HCT116 (cell line): ENCODE measurements at regions not wholly inside any gene's neighbourhood (a gene's known extent, or its start where the extent isn't known, plus 50 kb on each side); places are given as distances from the start of the nearest gene placed in this dataset.

ENCODE experiments used
- ATAC-seq: fragments of 200-7000 bp; cut with Tn5 transposase; 2 replicates; pipeline ENCODE4 v1.9.1; 2020; ENCODE audit warnings: mild to moderate bottlenecking, moderate library complexity
- BruUV-seq: library from RNA; stranded (reverse); fragments of 400-500 nt; replicated peaks from 2 replicates; lab custom pipeline; 2021; lab: Mats Ljungman, UMichigan
- CTCF ChIA-PET: fragments of 300-600 bp; sonication (Branson Sonifier 250); formaldehyde crosslinking; loops from one replicate; lab custom pipeline; 2021; ENCODE audit warnings: antibody characterized with exemption; lab: Charles Lee
- POLR2A ChIA-PET: fragments of 300-600, 350-600 bp; sonication (Branson Sonifier 250); formaldehyde crosslinking; loops from one replicate; lab custom pipeline; 2021; ENCODE audit warnings: antibody characterized with exemption; lab: Charles Lee
- RAD21 ChIA-PET, 2 experiments: fragments of 300-600 bp; sonication (Branson Sonifier 250); formaldehyde crosslinking; loops; one replicate each; lab custom pipeline; 2023; ENCODE audit warnings: low total read pairs in 2 of 2; ENCODE audit not compliant: uncharacterized antibody in 2 of 2, unreplicated experiment in 2 of 2, low non-redundant PET in 1 of 2; lab: Charles Lee
- DNase-seq: peaks from one replicate; pipeline ENCODE4 v3.0.0-alpha.2; 2010; ENCODE audit warnings: low read depth, low spot score
- H2AFZ ChIP-seq: fragments of 200-600 bp; shearing (Covaris generic), sonication (generic); 2 replicates; pipeline ENCODE4 v1.6.1; 2017; ENCODE audit warnings: low read depth, mixed run types, mixed read lengths, antibody characterized with exemption, low read length; ENCODE audit not compliant: poor library complexity, severe bottlenecking
- H3K27ac ChIP-seq: 2 replicates; pipeline ENCODE4 v1.5.1; 2012; ENCODE audit warnings: low read depth, low read length
- H3K27me3 ChIP-seq: fragments of 200-600 bp; sonication (generic); 2 replicates; pipeline ENCODE4 v1.6.1; 2016; ENCODE audit warnings: mixed run types, low read length, mixed read lengths; ENCODE audit not compliant: insufficient read depth
- H3K36me3 ChIP-seq, 2 experiments: fragments of 200-500 bp in 1 of 2; fragments of 200-600 bp in 1 of 2; sonication (Bioruptor generic) in 1 of 2; sonication (generic) in 1 of 2; 2 replicates each; pipeline versions ENCODE4 v1.5.1 to v1.6.1; 2014 to 2016; ENCODE audit warnings: low read length in 2 of 2, inconsistent platforms in 1 of 2, mixed read lengths in 1 of 2, mixed run types in 1 of 2; ENCODE audit not compliant: insufficient read depth in 2 of 2, control insufficient read depth in 1 of 2
- H3K4me1 ChIP-seq, 2 experiments: fragments of 200-600 bp in 1 of 2; sonication (generic) in 1 of 2; 2 replicates each; pipeline versions ENCODE4 v1.5.1 to v1.6.1; 2012 to 2017; ENCODE audit warnings: low read length in 2 of 2, inconsistent platforms in 1 of 2, mild to moderate bottlenecking in 1 of 2, mixed read lengths in 1 of 2, mixed run types in 1 of 2, moderate library complexity in 1 of 2; ENCODE audit not compliant: insufficient read depth in 2 of 2, control insufficient read depth in 1 of 2
- H3K4me2 ChIP-seq: fragments of 200-600 bp; sonication (generic); 2 replicates; pipeline ENCODE4 v1.6.1; 2017; ENCODE audit warnings: mixed run types, low read length, mixed read lengths
- H3K4me3 ChIP-seq, 2 experiments: fragments of 200-600 bp in 1 of 2; sonication (generic) in 1 of 2; replicated peaks in 1 of 2; 2 replicates each; pipeline ENCODE4 v1.5.1; 2011 to 2016; ENCODE audit warnings: low read length in 2 of 2, control low read depth in 1 of 2, low read depth in 1 of 2, mild to moderate bottlenecking in 1 of 2, mixed read lengths in 1 of 2, mixed run types in 1 of 2
- H3K79me2 ChIP-seq: fragments of 200-600 bp; sonication (generic); 2 replicates; pipeline ENCODE4 v1.6.1; 2017; ENCODE audit warnings: mild to moderate bottlenecking, mixed run types, low read length, moderate library complexity, mixed read lengths; ENCODE audit not compliant: insufficient read depth
- H3K9ac ChIP-seq: fragments of 200-600 bp; sonication (generic); 2 replicates; pipeline ENCODE4 v1.6.1; 2016; ENCODE audit warnings: low read length, mixed read lengths
- H3K9me2 ChIP-seq: fragments of 200-600 bp; sonication (generic), shearing (Covaris generic); 2 replicates; pipeline ENCODE4 v1.6.1; 2017; ENCODE audit warnings: mixed run types, mild to moderate bottlenecking, moderate library complexity; ENCODE audit not compliant: insufficient read depth
- H3K9me3 ChIP-seq, 2 experiments: fragments of 200-500 bp in 1 of 2; fragments of 200-600 bp in 1 of 2; sonication (Bioruptor generic) in 1 of 2; sonication (generic) in 1 of 2; 2 replicates each; pipeline ENCODE4 v1.6.1; 2014 to 2017; ENCODE audit warnings: low read length in 2 of 2, mixed read lengths in 2 of 2, inconsistent platforms in 1 of 2, low read depth in 1 of 2, mild to moderate bottlenecking in 1 of 2, mixed run types in 1 of 2, moderate library complexity in 1 of 2; ENCODE audit not compliant: control insufficient read depth in 1 of 2, insufficient read depth in 1 of 2
- H4K20me1 ChIP-seq: fragments of 200-600 bp; sonication (generic), shearing (Covaris generic); 2 replicates; pipeline ENCODE4 v1.6.1; 2017; ENCODE audit warnings: mixed run types, mild to moderate bottlenecking, moderate library complexity; ENCODE audit not compliant: insufficient read depth
- CBX3 ChIP-seq: IDR thresholded peaks from 2 replicates; pipeline ENCODE4 v1.6.1; 2012; ENCODE audit warnings: low read depth
- CEBPB ChIP-seq: IDR thresholded peaks from 2 replicates; pipeline ENCODE4 v1.6.1; 2012; ENCODE audit warnings: low read depth
- EGR1 ChIP-seq: IDR thresholded peaks from 2 replicates; pipeline ENCODE4 v1.6.1; 2012; ENCODE audit warnings: low read depth
- ELF1 ChIP-seq: IDR thresholded peaks from 2 replicates; pipeline ENCODE4 v1.6.1; 2012; ENCODE audit warnings: low read depth, borderline replicate concordance
- EZH2 ChIP-seq: fragments of 200-600 bp; sonication (generic); IDR thresholded peaks from 2 replicates; pipeline ENCODE4 v1.6.1; 2017; ENCODE audit warnings: antibody characterized with exemption, mixed run types
- EZH2phosphoT487 ChIP-seq: fragments of 200-600 bp; IDR thresholded peaks from 2 replicates; pipeline ENCODE4 v1.6.1; 2018; ENCODE audit warnings: antibody characterized with exemption, borderline replicate concordance
- POLR2A ChIP-seq: IDR thresholded peaks from 2 replicates; pipeline ENCODE4 v1.7.0; 2011; ENCODE audit warnings: borderline replicate concordance; ENCODE audit not compliant: insufficient read depth, insufficient read length; ENCODE audit errors: extremely low read depth
- POLR2AphosphoS5 ChIP-seq: IDR thresholded peaks from 2 replicates; pipeline ENCODE4 v1.6.1; 2011; ENCODE audit warnings: mild to moderate bottlenecking, low read depth, low read length, moderate library complexity
- RAD21 ChIP-seq: IDR thresholded peaks from 2 replicates; pipeline ENCODE4 v1.6.1; 2012; ENCODE audit warnings: low read depth, mild to moderate bottlenecking
- SIN3A ChIP-seq: IDR thresholded peaks from 2 replicates; pipeline ENCODE4 v1.6.1; 2012; ENCODE audit warnings: low read depth
- SP1 ChIP-seq: IDR thresholded peaks from 2 replicates; pipeline ENCODE4 v1.6.1; 2012; ENCODE audit warnings: low read depth
- SRF ChIP-seq: IDR thresholded peaks from 2 replicates; pipeline ENCODE4 v1.6.1; 2012; ENCODE audit warnings: low read depth
- TCF7L2 ChIP-seq: IDR thresholded peaks from 2 replicates; pipeline ENCODE4 v1.7.0; 2011; ENCODE audit warnings: borderline replicate concordance, inconsistent platforms; ENCODE audit not compliant: insufficient read depth, insufficient read length; ENCODE audit errors: extremely low read depth
- YY1 ChIP-seq: IDR thresholded peaks from 2 replicates; pipeline ENCODE4 v1.6.1; 2011; ENCODE audit warnings: low read length, low read depth, moderate library complexity, mild to moderate bottlenecking; ENCODE audit not compliant: insufficient replicate concordance; ENCODE audit errors: extremely low read depth
- ZFX ChIP-seq: fragments of 450-650 bp; IDR thresholded peaks from 2 replicates; pipeline ENCODE4 v1.6.1; 2017
- intact Hi-C: fragments of 100-400 bp; cut with micrococcal nuclease; formaldehyde crosslinking; loops from 2 replicates; pipeline ENCODE4 v1.10.0; 2022
- TF ChIP-seq, protein P1 (sequence below): IDR thresholded peaks from 2 replicates; pipeline ENCODE4 v1.6.1; 2012
- TF ChIP-seq, protein P2 (sequence below): IDR thresholded peaks from 2 replicates; pipeline ENCODE4 v1.6.1; 2011; ENCODE audit warnings: mild to moderate bottlenecking, low read length, moderate library complexity; ENCODE audit not compliant: insufficient replicate concordance; ENCODE audit errors: extremely low read depth

DNA sequence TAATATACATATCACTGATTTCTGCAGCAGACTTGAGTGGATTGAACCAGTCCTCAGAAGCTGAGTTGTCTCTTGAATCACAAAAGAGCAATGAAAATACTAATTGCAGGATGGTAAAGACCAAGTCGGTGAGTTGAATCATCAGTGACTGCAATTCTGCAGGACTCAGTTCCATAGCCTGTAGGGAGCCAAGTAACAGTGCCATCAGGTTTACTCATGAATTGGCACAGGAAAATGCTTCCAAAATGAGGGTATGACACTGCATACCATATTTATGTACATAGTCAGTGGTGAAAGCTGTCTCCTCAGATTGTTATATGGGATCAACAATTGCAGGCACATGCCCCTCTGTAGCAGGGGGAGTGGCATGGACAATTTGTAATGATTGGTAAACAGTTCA is 192.8 kb downstream of the CCNG2 start:
- no peak for DNase-seq
- H2AFZ ChIP-seq: no peak overlapping the region
- ChIA-PET POLR2A (no interaction called here), CTCF (interaction anchor here (1.4 kb wide), 1 partner anchor 9 kb away, joined by 5 read pairs; no protein-coding TSS in a partner anchor), RAD21 (no interaction called here)
- H3K9me2 ChIP-seq: no peaks in the 10 kb centered on the region
- no peaks in the 10 kb centered on the region for H3K27me3 ChIP-seq
- no TSS peak for BruUV-seq
- no peak for ATAC-seq
- H3K4me2 ChIP-seq: no peak overlapping the region
- no peaks in the 10 kb centered on the region for H3K79me2 ChIP-seq
- no peak overlapping the region for H3K27ac ChIP-seq
- no peaks in the 10 kb centered on the region for H3K36me3 ChIP-seq
- no peaks in the 10 kb centered on the region for H4K20me1 ChIP-seq
- TF ChIP-seq EZH2phosphoT487: no peak
- no peak for TF ChIP-seq YY1
- TF ChIP-seq SIN3A: no peak
- no peak for TF ChIP-seq SP1
- no peak for TF ChIP-seq RAD21
- no peak for TF ChIP-seq CEBPB
- no peak for TF ChIP-seq CBX3
- no peak for TF ChIP-seq EZH2
- H3K9ac ChIP-seq: no peak overlapping the region
- intact Hi-C loops: no loop called here
- no peaks in the 10 kb centered on the region for H3K4me1 ChIP-seq
- no peaks in the 10 kb centered on the region for H3K9me3 ChIP-seq
- H3K4me3 ChIP-seq: no peak overlapping the region

DNA sequence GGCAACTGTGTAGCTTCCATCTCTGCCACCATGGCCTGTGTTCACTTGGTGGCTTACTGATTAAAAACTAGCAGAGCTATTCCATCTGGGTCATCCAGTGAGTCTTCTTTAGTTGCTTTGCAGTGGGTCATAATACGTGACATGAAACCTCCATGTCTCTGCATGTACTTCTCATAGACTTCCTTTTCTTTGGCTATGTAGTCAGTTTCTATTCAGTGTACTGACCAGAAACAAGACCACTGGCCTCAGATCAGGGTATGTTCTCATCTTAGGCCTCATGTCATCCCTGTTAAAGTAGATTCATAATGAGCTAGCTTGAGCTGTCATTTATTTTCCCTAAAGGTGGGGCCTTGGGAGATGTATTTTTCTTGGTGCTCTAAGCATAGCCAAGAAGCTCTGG is 195.2 kb downstream of the CCNG2 start:
- Histone ChIP-seq H3K9me3 (no peaks in the 10 kb centered on the region), H3K27ac (no peak overlapping the region), H3K27me3 (no peaks in the 10 kb centered on the region), H3K4me2 (no peak overlapping the region), H2AFZ (no peak overlapping the region), H4K20me1 (no peaks in the 10 kb centered on the region), H3K79me2 (no peaks in the 10 kb centered on the region), H3K36me3 (no peaks in the 10 kb centered on the region), H3K9me2 (no peaks in the 10 kb centered on the region), H3K4me3 (no peak overlapping the region), H3K9ac (no peak overlapping the region), H3K4me1 (no peaks in the 10 kb centered on the region)
- BruUV-seq: no TSS peak
- DNase-seq: no peak
- ChIA-PET CTCF (interaction anchor here (1.2 kb wide), 1 partner anchor 14 kb away, joined by 4 read pairs; no protein-coding TSS in a partner anchor), POLR2A (no interaction called here), RAD21 (no interaction called here)
- intact Hi-C loops: no loop called here
- no peak for ATAC-seq
- no peak for TF ChIP-seq CBX3
- TF ChIP-seq POLR2A: no peak
- no peak for TF ChIP-seq ZFX
- no peak for TF ChIP-seq ELF1
- no peak for TF ChIP-seq EZH2
- no peak for TF ChIP-seq POLR2AphosphoS5
- no peak for TF ChIP-seq EGR1
- no peak for TF ChIP-seq SRF
- TF ChIP-seq, protein P1, sequence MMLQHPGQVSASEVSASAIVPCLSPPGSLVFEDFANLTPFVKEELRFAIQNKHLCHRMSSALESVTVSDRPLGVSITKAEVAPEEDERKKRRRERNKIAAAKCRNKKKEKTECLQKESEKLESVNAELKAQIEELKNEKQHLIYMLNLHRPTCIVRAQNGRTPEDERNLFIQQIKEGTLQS: no peak
- TF ChIP-seq TCF7L2: no peak
- TF ChIP-seq YY1: no peak
- TF ChIP-seq, protein P2, sequence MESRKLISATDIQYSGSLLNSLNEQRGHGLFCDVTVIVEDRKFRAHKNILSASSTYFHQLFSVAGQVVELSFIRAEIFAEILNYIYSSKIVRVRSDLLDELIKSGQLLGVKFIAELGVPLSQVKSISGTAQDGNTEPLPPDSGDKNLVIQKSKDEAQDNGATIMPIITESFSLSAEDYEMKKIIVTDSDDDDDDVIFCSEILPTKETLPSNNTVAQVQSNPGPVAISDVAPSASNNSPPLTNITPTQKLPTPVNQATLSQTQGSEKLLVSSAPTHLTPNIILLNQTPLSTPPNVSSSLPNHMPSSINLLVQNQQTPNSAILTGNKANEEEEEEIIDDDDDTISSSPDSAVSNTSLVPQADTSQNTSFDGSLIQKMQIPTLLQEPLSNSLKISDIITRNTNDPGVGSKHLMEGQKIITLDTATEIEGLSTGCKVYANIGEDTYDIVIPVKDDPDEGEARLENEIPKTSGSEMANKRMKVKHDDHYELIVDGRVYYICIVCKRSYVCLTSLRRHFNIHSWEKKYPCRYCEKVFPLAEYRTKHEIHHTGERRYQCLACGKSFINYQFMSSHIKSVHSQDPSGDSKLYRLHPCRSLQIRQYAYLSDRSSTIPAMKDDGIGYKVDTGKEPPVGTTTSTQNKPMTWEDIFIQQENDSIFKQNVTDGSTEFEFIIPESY: no peak
- TF ChIP-seq SIN3A: no peak
- TF ChIP-seq SP1: no peak
